ENCODE measurements at regions not wholly inside any gene's neighbourhood (a gene's known extent, or its start where the extent isn't known, plus 50 kb on each side); places are given as distances from the start of the nearest gene placed in this dataset.

DNA sequence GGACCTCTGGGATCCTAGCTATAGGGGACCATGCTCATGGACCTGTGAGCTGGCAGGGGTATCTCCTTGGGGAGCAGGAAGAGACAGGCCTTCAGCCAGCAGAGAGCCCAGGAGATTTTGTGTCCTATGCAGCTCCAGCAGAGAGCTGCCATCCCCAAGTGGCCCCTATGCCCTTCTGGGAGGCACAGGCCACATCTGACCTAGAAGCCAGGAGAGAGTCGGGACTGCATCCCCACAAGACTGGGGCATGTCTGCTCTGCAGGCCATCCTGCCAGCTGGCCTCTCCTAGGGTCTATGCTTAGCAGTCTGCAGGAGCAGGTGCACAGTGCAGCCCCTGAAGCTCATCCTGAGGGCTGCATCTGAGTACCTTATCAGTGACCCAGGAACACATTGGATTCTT, 279.5 kb downstream of the KIF2B start:
- no peaks in the 10 kb centered on the region for H3K36me3 ChIP-seq (ENCODE audit: control insufficient read depth in 1 of 2, insufficient read depth in 2 of 2, low read length in 2 of 2)
- peaks cover 0 to 18% of the 10 kb centered on the region in 2 donors for H3K9me3 ChIP-seq (ENCODE audit: control insufficient read depth in 1 of 2, low read length in 2 of 2)
- no peak overlapping the region for H3K27ac ChIP-seq (ENCODE audit: low read length)
- no peaks in the 10 kb centered on the region for H3K27me3 ChIP-seq (ENCODE audit: low read depth, low read length)
- no peaks in the 10 kb centered on the region for H3K4me1 ChIP-seq (ENCODE audit: control insufficient read depth in 1 of 2, insufficient read depth in 2 of 2, low read length in 2 of 2)
- no peak overlapping the region for H3K4me3 ChIP-seq (ENCODE audit: low read depth in 1 of 2, low read length in 2 of 2)

DNA sequence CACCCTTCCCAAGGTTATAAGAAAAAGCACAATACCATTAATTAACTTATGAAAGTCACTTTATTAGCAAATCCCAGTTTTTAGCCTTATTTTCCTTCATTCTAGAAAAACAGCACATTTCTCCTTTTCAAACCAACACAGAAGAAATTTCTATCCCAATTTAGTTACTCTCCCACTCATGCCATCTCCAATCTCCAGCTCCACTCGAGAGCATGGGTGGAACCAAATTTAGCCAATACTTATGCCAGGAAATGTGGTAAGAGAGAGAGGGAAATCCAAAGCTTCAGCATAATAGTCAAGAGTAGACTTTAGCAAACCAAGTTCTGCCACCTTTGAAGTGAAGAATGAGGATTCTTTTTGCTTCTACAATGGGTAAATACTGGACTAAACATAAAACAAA, 288.8 kb downstream of the KIF2B start:
- Histone ChIP-seq H3K9me3 (ENCODE audit: control insufficient read depth in 1 of 2, low read length in 2 of 2) (no peaks in the 10 kb centered on the region), H3K27me3 (ENCODE audit: low read depth, low read length) (no peaks in the 10 kb centered on the region), H3K27ac (ENCODE audit: low read length) (no peak overlapping the region), H3K36me3 (ENCODE audit: control insufficient read depth in 1 of 2, insufficient read depth in 2 of 2, low read length in 2 of 2) (no peaks in the 10 kb centered on the region), H3K4me3 (ENCODE audit: low read depth in 1 of 2, low read length in 2 of 2) (no peak overlapping the region), H3K4me1 (ENCODE audit: control insufficient read depth in 1 of 2, insufficient read depth in 2 of 2, low read length in 2 of 2) (no peaks in the 10 kb centered on the region)

DNA sequence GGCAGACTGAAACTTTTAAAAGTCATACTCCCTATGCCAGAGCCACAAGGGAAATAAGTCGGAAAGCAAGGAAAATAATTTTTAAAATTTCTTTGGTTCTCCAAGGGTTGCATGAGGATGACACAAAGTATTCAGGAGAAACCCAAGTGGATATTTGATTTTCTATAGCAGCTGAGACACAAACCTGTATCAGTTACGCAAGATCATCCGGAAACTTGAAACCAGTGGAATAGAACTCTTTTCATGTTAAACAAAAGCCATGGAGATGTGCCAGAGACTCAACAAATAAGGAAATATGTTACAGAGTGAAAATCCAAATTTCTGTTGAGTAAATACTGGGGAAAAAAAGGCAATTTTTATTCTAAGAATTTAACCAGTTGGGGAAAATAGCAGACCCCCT, 294.7 kb downstream of the KIF2B start:
- Histone ChIP-seq H3K9me3 (ENCODE audit: control insufficient read depth in 1 of 2, low read length in 2 of 2) (peaks cover 0 to 2% of the 10 kb centered on the region in 2 donors), H3K4me3 (ENCODE audit: low read depth in 1 of 2, low read length in 2 of 2) (no peak overlapping the region), H3K4me1 (ENCODE audit: control insufficient read depth in 1 of 2, insufficient read depth in 2 of 2, low read length in 2 of 2) (no peaks in the 10 kb centered on the region), H3K27me3 (ENCODE audit: low read depth, low read length) (no peaks in the 10 kb centered on the region), H3K27ac (ENCODE audit: low read length) (no peak overlapping the region), H3K36me3 (ENCODE audit: control insufficient read depth in 1 of 2, insufficient read depth in 2 of 2, low read length in 2 of 2) (no peaks in the 10 kb centered on the region)

DNA sequence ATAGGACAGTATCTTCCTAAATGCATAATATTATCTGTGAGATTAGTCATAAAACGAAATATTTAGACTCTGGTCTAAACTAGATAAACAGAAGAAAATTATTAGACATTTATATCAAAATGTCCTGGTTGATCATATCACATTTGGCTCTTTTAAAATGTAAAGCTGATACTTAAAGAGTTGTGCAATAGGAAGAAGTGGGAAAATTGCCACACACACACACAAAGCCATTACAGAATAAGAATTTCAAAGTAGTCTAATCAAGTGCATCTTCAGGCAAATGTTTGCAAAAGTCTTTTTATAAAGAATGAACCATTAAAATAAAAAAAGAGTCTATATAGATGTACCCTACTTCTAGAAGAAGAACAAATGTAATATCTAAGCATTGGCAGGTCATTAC, 301.7 kb downstream of the KIF2B start:
- Histone ChIP-seq H3K27me3 (ENCODE audit: low read depth, low read length) (no peaks in the 10 kb centered on the region), H3K36me3 (ENCODE audit: control insufficient read depth in 1 of 2, insufficient read depth in 2 of 2, low read length in 2 of 2) (no peaks in the 10 kb centered on the region), H3K4me3 (ENCODE audit: low read depth in 1 of 2, low read length in 2 of 2) (no peak overlapping the region), H3K9me3 (ENCODE audit: control insufficient read depth in 1 of 2, low read length in 2 of 2) (peaks cover 0 to 11% of the 10 kb centered on the region in 2 donors), H3K27ac (ENCODE audit: low read length) (no peak overlapping the region), H3K4me1 (ENCODE audit: control insufficient read depth in 1 of 2, insufficient read depth in 2 of 2, low read length in 2 of 2) (no peaks in the 10 kb centered on the region)

DNA sequence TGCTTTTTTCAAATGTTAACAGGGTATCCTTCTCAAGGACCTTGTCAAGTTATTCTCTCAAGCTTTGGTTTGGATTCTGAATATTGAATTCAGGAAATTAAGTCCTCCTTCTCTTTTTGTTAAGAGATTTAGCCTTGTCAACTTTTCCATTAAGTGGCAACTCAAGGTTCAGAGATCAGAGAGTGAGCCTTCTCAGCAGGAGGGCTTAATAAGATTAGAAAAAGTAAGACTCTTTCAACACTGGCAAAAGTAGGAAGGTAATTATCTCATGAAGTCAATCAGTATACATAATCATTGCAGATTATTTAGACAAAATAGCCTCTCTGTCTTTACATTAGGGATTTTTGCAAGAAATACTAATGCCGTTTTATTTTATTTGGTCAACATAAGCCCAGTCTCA, 330.7 kb downstream of the KIF2B start:
- Histone ChIP-seq H3K9me3 (ENCODE audit: control insufficient read depth in 1 of 2, low read length in 2 of 2) (no peaks in the 10 kb centered on the region), H3K4me3 (ENCODE audit: low read depth in 1 of 2, low read length in 2 of 2) (no peak overlapping the region), H3K27me3 (ENCODE audit: low read depth, low read length) (no peaks in the 10 kb centered on the region), H3K27ac (ENCODE audit: low read length) (no peak overlapping the region), H3K36me3 (ENCODE audit: control insufficient read depth in 1 of 2, insufficient read depth in 2 of 2, low read length in 2 of 2) (no peaks in the 10 kb centered on the region), H3K4me1 (ENCODE audit: control insufficient read depth in 1 of 2, insufficient read depth in 2 of 2, low read length in 2 of 2) (no peaks in the 10 kb centered on the region)

DNA sequence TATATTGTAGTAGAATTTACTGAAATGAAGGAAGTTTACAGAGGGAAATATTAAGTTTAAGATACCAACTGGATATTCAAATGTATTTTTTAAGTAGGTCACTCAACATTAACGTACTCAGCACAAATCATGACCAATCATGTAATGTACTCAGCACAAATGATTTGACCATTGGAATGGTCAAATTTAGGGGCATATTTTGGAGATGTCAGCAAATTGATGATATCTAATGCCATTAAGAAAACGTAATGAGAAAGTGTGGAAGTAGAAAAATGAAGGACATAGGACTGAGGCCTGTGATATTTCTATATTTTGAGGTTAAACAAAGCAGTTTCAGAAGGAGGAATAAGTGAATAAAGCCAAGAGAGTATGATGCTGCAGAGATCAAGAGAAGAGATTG, 334.8 kb downstream of the KIF2B start:
- no peak overlapping the region for H3K4me3 ChIP-seq (ENCODE audit: low read depth in 1 of 2, low read length in 2 of 2)
- no peak overlapping the region for H3K27ac ChIP-seq (ENCODE audit: low read length)
- no peaks in the 10 kb centered on the region for H3K36me3 ChIP-seq (ENCODE audit: control insufficient read depth in 1 of 2, insufficient read depth in 2 of 2, low read length in 2 of 2)
- H3K9me3 ChIP-seq (ENCODE audit: control insufficient read depth in 1 of 2, low read length in 2 of 2) = no peaks in the 10 kb centered on the region
- H3K27me3 ChIP-seq (ENCODE audit: low read depth, low read length) = no peaks in the 10 kb centered on the region
- no peaks in the 10 kb centered on the region for H3K4me1 ChIP-seq (ENCODE audit: control insufficient read depth in 1 of 2, insufficient read depth in 2 of 2, low read length in 2 of 2)

DNA sequence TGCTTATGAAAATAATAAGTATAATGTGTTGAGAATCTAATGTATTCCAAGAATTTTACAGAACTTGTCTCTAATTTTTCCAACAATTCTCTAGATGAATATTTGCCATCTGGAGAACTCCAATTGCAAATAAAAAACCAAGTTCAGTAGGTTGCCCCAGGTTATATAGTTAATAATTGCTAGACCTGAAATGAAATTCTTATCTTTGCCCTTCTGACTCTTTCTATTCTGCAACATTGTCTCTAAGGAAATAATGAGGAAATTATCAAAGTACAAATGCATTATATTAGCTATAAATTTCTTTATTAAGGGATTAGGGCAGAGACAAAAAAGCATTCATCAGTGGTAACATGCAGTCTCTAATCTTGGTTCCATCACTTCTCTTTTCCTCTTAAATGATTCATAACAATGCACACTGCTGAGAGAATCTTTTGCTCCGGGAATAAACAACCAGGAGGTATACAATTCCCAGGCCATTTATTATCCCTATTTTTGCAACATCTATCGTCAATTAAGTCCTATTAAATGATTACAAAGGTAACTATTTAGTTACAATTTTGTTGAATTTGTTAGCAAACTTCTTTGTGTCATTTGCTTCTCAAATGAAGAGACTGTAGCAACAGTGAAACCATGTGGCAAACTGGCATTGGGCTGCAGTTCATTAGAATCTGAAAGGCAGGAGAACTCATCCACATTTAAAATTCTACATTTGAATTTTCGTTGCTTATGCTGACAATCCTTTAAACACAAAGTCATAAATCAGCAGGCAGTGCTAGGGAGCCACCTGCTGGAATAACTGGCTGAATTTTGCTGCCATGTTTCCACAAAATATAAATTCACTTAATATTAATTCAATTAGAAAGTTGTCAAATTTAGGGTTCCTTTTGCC, 349.6 kb downstream of the KIF2B start:
- H3K36me3 ChIP-seq (ENCODE audit: control insufficient read depth in 1 of 2, insufficient read depth in 2 of 2, low read length in 2 of 2) = no peaks in the 10 kb centered on the region
- no peaks in the 10 kb centered on the region for H3K9me3 ChIP-seq (ENCODE audit: control insufficient read depth in 1 of 2, low read length in 2 of 2)
- no peak overlapping the region for H3K27ac ChIP-seq (ENCODE audit: low read length)
- no peaks in the 10 kb centered on the region for H3K27me3 ChIP-seq (ENCODE audit: low read depth, low read length)
- no peaks in the 10 kb centered on the region for H3K4me1 ChIP-seq (ENCODE audit: control insufficient read depth in 1 of 2, insufficient read depth in 2 of 2, low read length in 2 of 2)
- H3K4me3 ChIP-seq (ENCODE audit: low read depth in 1 of 2, low read length in 2 of 2) = no peak overlapping the region

DNA sequence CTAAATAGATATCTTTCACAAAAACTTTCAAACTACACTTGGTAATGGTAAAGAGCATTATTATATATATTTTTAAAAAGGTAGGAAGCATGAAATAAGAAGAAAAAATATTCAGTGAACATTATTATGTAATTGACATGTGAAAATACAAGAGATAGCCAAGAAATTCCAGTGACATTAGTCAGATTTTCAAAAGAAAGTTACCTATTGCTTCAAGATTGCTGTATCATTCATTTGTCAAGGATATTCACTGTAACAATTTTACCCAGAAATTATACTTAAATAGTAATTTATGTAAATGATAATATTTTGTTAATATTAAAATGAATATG, 350.2 kb downstream of the KIF2B start:
- no peaks in the 10 kb centered on the region for H3K27me3 ChIP-seq (ENCODE audit: low read depth, low read length)
- H3K27ac ChIP-seq (ENCODE audit: low read length) = no peak overlapping the region
- H3K4me1 ChIP-seq (ENCODE audit: control insufficient read depth in 1 of 2, insufficient read depth in 2 of 2, low read length in 2 of 2) = no peaks in the 10 kb centered on the region
- no peaks in the 10 kb centered on the region for H3K36me3 ChIP-seq (ENCODE audit: control insufficient read depth in 1 of 2, insufficient read depth in 2 of 2, low read length in 2 of 2)
- no peak overlapping the region for H3K4me3 ChIP-seq (ENCODE audit: low read depth in 1 of 2, low read length in 2 of 2)
- H3K9me3 ChIP-seq (ENCODE audit: control insufficient read depth in 1 of 2, low read length in 2 of 2) = no peaks in the 10 kb centered on the region

DNA sequence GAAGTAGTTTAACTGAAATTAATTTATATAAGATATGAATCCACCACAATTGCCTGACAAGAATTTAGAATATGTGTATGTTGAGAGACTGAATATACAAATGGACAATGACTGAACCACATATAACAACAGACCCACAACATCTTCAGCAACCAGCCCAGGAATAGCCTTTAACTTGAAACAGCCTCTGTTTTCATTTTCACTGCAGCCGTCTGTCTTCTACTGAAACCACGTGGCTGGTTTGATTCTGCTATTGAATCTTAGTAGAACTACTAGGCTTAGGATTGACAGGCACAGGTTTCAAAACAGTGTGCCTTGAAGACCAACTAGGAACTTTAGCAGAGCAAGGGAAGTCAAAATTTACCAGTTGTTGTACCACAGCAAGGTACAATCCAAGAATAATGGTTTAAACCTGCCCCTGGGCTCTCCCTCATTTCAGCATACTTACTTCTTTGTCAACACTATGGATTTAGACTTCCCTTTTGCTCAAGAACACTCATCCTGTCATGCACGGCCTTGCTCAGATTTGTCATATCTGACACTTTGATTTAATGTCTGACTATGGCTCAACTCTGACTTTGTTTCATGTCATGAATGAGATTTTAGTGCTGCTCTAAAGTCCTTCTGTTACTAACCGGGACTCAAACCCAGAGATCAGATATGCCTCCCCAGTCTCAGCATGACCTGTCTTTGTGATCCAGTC, 355.0 kb downstream of the KIF2B start:
- Histone ChIP-seq H3K27me3 (ENCODE audit: low read depth, low read length) (no peaks in the 10 kb centered on the region), H3K4me3 (ENCODE audit: low read depth in 1 of 2, low read length in 2 of 2) (no peak overlapping the region), H3K4me1 (ENCODE audit: control insufficient read depth in 1 of 2, insufficient read depth in 2 of 2, low read length in 2 of 2) (no peaks in the 10 kb centered on the region), H3K36me3 (ENCODE audit: control insufficient read depth in 1 of 2, insufficient read depth in 2 of 2, low read length in 2 of 2) (no peaks in the 10 kb centered on the region), H3K27ac (ENCODE audit: low read length) (no peak overlapping the region), H3K9me3 (ENCODE audit: control insufficient read depth in 1 of 2, low read length in 2 of 2) (no peaks in the 10 kb centered on the region)

DNA sequence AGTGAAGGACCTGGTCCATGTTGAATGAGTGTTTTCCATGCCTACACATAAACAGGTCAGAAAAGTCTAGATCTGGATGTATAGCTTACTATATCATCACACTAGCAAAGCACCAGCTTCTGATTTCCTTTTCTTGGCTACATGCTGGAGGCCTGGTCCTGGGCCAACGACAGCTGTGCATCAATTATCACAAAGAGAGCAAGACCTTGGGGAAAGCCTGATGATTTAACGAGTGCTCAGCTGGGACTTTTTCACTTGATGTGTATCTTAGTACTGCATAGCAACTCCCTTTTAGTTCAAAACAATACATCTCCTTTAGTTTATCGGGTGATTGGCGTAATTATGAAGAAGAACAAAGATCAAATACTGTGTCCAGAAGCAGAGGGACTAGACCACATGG, 358.2 kb downstream of the KIF2B start:
- Histone ChIP-seq H3K4me1 (ENCODE audit: control insufficient read depth in 1 of 2, insufficient read depth in 2 of 2, low read length in 2 of 2) (no peaks in the 10 kb centered on the region), H3K27ac (ENCODE audit: low read length) (no peak overlapping the region), H3K9me3 (ENCODE audit: control insufficient read depth in 1 of 2, low read length in 2 of 2) (no peaks in the 10 kb centered on the region), H3K4me3 (ENCODE audit: low read depth in 1 of 2, low read length in 2 of 2) (no peak overlapping the region), H3K27me3 (ENCODE audit: low read depth, low read length) (no peaks in the 10 kb centered on the region), H3K36me3 (ENCODE audit: control insufficient read depth in 1 of 2, insufficient read depth in 2 of 2, low read length in 2 of 2) (no peaks in the 10 kb centered on the region)

DNA sequence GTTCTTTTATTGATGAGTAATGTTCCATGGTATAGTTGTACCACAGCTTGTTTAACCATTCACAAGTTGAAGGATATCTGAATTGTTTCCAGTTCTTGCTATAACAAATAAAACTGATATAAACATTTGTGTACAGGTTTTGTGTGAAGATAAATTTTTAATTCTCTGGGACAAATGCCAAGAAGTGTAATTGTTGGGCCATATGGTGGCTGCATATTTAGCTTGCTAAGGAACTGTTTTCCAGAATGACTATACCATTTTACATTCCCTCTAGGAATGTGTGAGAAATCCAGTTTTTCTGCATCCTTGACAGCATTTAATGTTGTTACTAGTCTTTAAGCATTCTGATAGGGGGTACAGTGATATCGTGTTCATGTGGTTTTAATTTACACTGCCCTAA, 368.5 kb downstream of the KIF2B start:
- Histone ChIP-seq H3K9me3 (ENCODE audit: control insufficient read depth in 1 of 2, low read length in 2 of 2) (no peaks in the 10 kb centered on the region), H3K36me3 (ENCODE audit: control insufficient read depth in 1 of 2, insufficient read depth in 2 of 2, low read length in 2 of 2) (no peaks in the 10 kb centered on the region), H3K27me3 (ENCODE audit: low read depth, low read length) (no peaks in the 10 kb centered on the region), H3K4me3 (ENCODE audit: low read depth in 1 of 2, low read length in 2 of 2) (no peak overlapping the region), H3K4me1 (ENCODE audit: control insufficient read depth in 1 of 2, insufficient read depth in 2 of 2, low read length in 2 of 2) (no peaks in the 10 kb centered on the region), H3K27ac (ENCODE audit: low read length) (no peak overlapping the region)
